Upper lobe of left lung (tissue), 4 donors: ENCODE measurements at regions not wholly inside any gene's neighbourhood (a gene's known extent, or its start where the extent isn't known, plus 50 kb on each side); places are given as distances from the start of the nearest gene placed in this dataset.

ENCODE experiments used
- EP300 ChIP-seq, 4 donors: sonication (generic); formaldehyde crosslinking; IDR thresholded peaks; one replicate each; pipeline ENCODE4 v1.5.1; 2017; ENCODE audit warnings: antibody characterized with exemption in 4 of 4, control low read depth in 2 of 4
- POLR2A ChIP-seq, 4 donors: fragments of 450-650 bp; IDR thresholded peaks; one replicate each; pipeline ENCODE4 v1.5.1; 2016 to 2017; ENCODE audit warnings: antibody characterized with exemption in 4 of 4, mild to moderate bottlenecking in 2 of 4
- TF ChIP-seq, protein P1 (sequence below), 6 experiments: fragments of 450-650 bp in 4 of 6; fragments of 200-600 bp in 2 of 6; sonication (generic) in 2 of 6; IDR thresholded peaks; one replicate each; pipeline ENCODE4 v1.5.1; 2016 to 2019; ENCODE audit warnings: antibody characterized with exemption in 6 of 6

DNA sequence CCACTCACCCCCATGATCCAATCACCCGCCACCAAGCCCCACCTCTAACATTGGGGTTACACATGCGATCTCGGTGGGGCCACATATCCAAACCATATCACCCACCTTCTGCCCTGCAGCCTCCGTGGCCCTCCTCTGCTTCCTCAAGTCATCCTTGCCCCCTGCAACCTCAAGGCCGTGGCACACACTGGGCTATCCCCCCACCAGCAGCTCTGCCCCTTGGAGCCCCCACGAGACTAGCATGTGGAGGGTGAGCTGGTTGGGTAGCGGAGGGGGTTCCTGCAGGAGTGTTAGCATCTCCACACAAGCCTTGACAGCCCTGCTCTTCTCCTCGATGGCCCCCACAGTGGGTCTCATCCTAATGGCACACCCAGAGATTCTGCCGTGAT is 100.8 kb downstream of the TOMM20 start:
- TF ChIP-seq POLR2A (IDR thresholded peaks at IDR 0.05) = no peak
- TF ChIP-seq, protein P1, sequence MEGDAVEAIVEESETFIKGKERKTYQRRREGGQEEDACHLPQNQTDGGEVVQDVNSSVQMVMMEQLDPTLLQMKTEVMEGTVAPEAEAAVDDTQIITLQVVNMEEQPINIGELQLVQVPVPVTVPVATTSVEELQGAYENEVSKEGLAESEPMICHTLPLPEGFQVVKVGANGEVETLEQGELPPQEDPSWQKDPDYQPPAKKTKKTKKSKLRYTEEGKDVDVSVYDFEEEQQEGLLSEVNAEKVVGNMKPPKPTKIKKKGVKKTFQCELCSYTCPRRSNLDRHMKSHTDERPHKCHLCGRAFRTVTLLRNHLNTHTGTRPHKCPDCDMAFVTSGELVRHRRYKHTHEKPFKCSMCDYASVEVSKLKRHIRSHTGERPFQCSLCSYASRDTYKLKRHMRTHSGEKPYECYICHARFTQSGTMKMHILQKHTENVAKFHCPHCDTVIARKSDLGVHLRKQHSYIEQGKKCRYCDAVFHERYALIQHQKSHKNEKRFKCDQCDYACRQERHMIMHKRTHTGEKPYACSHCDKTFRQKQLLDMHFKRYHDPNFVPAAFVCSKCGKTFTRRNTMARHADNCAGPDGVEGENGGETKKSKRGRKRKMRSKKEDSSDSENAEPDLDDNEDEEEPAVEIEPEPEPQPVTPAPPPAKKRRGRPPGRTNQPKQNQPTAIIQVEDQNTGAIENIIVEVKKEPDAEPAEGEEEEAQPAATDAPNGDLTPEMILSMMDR (IDR thresholded peaks at IDR 0.05) = no peak
- TF ChIP-seq EP300 (IDR thresholded peaks at IDR 0.05) = no peak
